ENCODE measurements at regions not wholly inside any gene's neighbourhood (a gene's known extent, or its start where the extent isn't known, plus 50 kb on each side); places are given as distances from the start of the nearest gene placed in this dataset.

DNA sequence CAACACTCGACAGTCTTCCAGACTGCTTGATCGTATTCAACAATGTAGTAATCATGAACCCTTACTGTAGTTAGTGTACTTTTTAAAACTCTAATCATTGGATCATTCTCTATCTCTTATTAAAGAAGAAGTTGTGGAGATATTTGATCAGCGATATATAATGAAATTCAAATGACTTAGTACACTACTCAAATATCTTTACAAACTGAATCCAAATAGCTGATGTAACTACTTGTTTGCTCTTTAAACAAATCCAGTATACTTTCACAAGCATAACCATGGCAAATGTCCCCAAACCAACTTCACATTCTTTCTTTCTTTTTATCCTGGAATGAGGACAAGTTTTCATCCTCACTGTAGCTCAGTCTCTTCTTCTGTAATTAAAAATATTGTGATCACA lies 1569.9 kb upstream of the ADGRL3 start:
- in situ Hi-C loops (cut with HindIII; ENCODE audit: extremely low pct_ligation_motif_present, low pct_unique_long_range_greater_than_20kb) (no loop called here), intact Hi-C loops (cut with micrococcal nuclease; ENCODE audit: unreplicated experiment) (no loop called here)
- CTCF ChIA-PET (ENCODE audit: low intra/inter-chr PET ratio, low total read pairs): no interaction called here
- DNase-seq (ENCODE audit: low spot score) (no peak), ATAC-seq (no peak), FAIRE-seq (no peak)
- no peaks in the 10 kb centered on the region for H3K27me3 ChIP-seq (ENCODE audit: control insufficient read depth in 1 of 2, insufficient read depth in 2 of 2, low read length in 2 of 2)
- no peak overlapping the region for H2AFZ ChIP-seq (ENCODE audit: low read length)
- POLR2A ChIA-PET: no interaction called here
- no peaks in the 10 kb centered on the region for H3K36me3 ChIP-seq (replicated peaks in 1 of 2; ENCODE audit: control insufficient read depth in 1 of 2, insufficient read depth in 2 of 2, low read length in 2 of 2)
- no peak overlapping the region for H3K4me3 ChIP-seq (replicated peaks in 1 of 3; ENCODE audit: insufficient read depth in 1 of 3, low read depth in 2 of 3, low read length in 3 of 3)
- 19% methylated on average over 3 of the region's 3 CpGs for WGBS (ENCODE audit: low lambda C conversion rate)
- BruUV-seq (replicated peaks): no TSS peak
- no peak overlapping the region for H3K4me2 ChIP-seq (ENCODE audit: low read depth, low read length)
- no peak for TF ChIP-seq ZNF225 (CRISPR knock-in tag; IDR thresholded peaks at IDR 0.05)
- TF ChIP-seq, protein P1, sequence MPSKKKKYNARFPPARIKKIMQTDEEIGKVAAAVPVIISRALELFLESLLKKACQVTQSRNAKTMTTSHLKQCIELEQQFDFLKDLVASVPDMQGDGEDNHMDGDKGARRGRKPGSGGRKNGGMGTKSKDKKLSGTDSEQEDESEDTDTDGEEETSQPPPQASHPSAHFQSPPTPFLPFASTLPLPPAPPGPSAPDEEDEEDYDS (CRISPR knock-in tag; IDR thresholded peaks at IDR 0.05): no peak
- TF ChIP-seq, protein P2, sequence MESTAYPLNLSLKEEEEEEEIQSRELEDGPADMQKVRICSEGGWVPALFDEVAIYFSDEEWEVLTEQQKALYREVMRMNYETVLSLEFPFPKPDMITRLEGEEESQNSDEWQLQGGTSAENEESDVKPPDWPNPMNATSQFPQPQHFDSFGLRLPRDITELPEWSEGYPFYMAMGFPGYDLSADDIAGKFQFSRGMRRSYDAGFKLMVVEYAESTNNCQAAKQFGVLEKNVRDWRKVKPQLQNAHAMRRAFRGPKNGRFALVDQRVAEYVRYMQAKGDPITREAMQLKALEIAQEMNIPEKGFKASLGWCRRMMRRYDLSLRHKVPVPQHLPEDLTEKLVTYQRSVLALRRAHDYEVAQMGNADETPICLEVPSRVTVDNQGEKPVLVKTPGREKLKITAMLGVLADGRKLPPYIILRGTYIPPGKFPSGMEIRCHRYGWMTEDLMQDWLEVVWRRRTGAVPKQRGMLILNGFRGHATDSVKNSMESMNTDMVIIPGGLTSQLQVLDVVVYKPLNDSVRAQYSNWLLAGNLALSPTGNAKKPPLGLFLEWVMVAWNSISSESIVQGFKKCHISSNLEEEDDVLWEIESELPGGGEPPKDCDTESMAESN (CRISPR knock-in tag; conservative IDR thresholded peaks at IDR 0.05): no peak
- TF ChIP-seq ZBTB42 (CRISPR knock-in tag; IDR thresholded peaks at IDR 0.05): no peak
- no peak for TF ChIP-seq ZNF253 (CRISPR knock-in tag; IDR thresholded peaks at IDR 0.05; ENCODE audit: borderline replicate concordance)
- TF ChIP-seq, protein P3, sequence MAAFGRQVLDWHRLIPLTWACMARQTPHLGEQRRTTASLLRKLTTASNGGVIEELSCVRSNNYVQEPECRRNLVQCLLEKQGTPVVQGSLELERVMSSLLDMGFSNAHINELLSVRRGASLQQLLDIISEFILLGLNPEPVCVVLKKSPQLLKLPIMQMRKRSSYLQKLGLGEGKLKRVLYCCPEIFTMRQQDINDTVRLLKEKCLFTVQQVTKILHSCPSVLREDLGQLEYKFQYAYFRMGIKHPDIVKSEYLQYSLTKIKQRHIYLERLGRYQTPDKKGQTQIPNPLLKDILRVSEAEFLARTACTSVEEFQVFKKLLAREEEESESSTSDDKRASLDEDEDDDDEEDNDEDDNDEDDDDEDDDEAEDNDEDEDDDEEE (CRISPR knock-in tag; IDR thresholded peaks at IDR 0.05): no peak
- TF ChIP-seq ZNF17 (CRISPR knock-in tag; IDR thresholded peaks at IDR 0.05): no peak
- no peaks in the 10 kb centered on the region for H3K9me3 ChIP-seq (ENCODE audit: low read length)
- no peaks in the 10 kb centered on the region for H3K79me2 ChIP-seq (ENCODE audit: insufficient read depth, low read length)
- no peak overlapping the region for H3K27ac ChIP-seq (ENCODE audit: extremely low read length, insufficient read depth, low read length)
- H3K4me1 ChIP-seq (ENCODE audit: insufficient read depth, low read length): no peaks in the 10 kb centered on the region
- H3K9ac ChIP-seq (ENCODE audit: insufficient read depth, low read depth, low read length): no peak overlapping the region
- no peaks in the 10 kb centered on the region for H4K20me1 ChIP-seq (ENCODE audit: insufficient read depth, low read length)
